Spleen (tissue), 11 donors: ENCODE measurements at regions not wholly inside any gene's neighbourhood (a gene's known extent, or its start where the extent isn't known, plus 50 kb on each side); places are given as distances from the start of the nearest gene placed in this dataset.
A peak's percentile ranks its signal among the peaks of the same experiment; 100 is the strongest.

Experiments used
- DNase-seq: peaks from one replicate; pipeline ENCODE4 v3.0.0-alpha.2; 2020
- H3K27ac ChIP-seq, 8 donors: fragments of 200-600 bp; sonication (generic) in 7 of 8; 1 replicate in 4 of 8; 2 replicates in 4 of 8; pipeline versions ENCODE4 v1.5.0 to v1.8.0; 2016 to 2021; ENCODE audit warnings: inconsistent platforms in 4 of 8, mild to moderate bottlenecking in 4 of 8, moderate library complexity in 1 of 8
- H3K27me3 ChIP-seq, 7 donors: fragments of 200-600 bp; sonication (generic) in 6 of 7; replicated peaks in 1 of 7; 1 replicate in 4 of 7; 2 replicates in 3 of 7; pipeline versions ENCODE4 v1.5.0 to v1.8.0; 2016 to 2021; ENCODE audit warnings: inconsistent platforms in 3 of 7, mild to moderate bottlenecking in 1 of 7
- H3K36me3 ChIP-seq, 6 donors: fragments of 200-600 bp; sonication (generic) in 5 of 6; 1 replicate in 4 of 6; 2 replicates in 2 of 6; pipeline versions ENCODE4 v1.5.0 to v1.8.0; 2016 to 2021; ENCODE audit warnings: inconsistent platforms in 2 of 6
- H3K4me1 ChIP-seq, 6 donors: fragments of 200-600 bp; sonication (generic) in 5 of 6; 1 replicate in 3 of 6; 2 replicates in 3 of 6; pipeline versions ENCODE4 v1.5.0 to v1.8.0; 2016 to 2021; ENCODE audit warnings: inconsistent platforms in 3 of 6
- H3K4me3 ChIP-seq, 8 donors: fragments of 200-600 bp; sonication (generic) in 7 of 8; 1 replicate in 4 of 8; 2 replicates in 4 of 8; pipeline versions ENCODE4 v1.5.0 to v1.8.0; 2016 to 2021; ENCODE audit warnings: inconsistent platforms in 4 of 8, mild to moderate bottlenecking in 4 of 8, moderate library complexity in 2 of 8
- H3K9me3 ChIP-seq, 8 donors: fragments of 200-600 bp; sonication (generic) in 7 of 8; 1 replicate in 4 of 8; 2 replicates in 4 of 8; pipeline versions ENCODE4 v1.5.0 to v1.8.0; 2016 to 2021; ENCODE audit warnings: inconsistent platforms in 4 of 8
- CTCF ChIP-seq, 11 experiments: fragments of 200-600 bp in 7 of 11; fragments of 450-650 bp in 4 of 11; sonication (generic) in 4 of 11; IDR thresholded peaks in 8 of 11; conservative IDR thresholded peaks in 3 of 11; 1 replicate in 7 of 11; 2 replicates in 4 of 11; pipeline versions ENCODE4 v1.4.0 to v1.8.0; 2016 to 2021; ENCODE audit warnings: antibody characterized with exemption in 11 of 11, inconsistent platforms in 4 of 11, mild to moderate bottlenecking in 1 of 11
- POLR2A ChIP-seq, 3 donors: fragments of 450-650 bp; IDR thresholded peaks; one replicate each; pipeline ENCODE4 v1.5.1; 2017; ENCODE audit warnings: antibody characterized with exemption in 3 of 3, mild to moderate bottlenecking in 1 of 3
- POLR2AphosphoS5 ChIP-seq, 3 donors: sonication (generic); formaldehyde crosslinking; IDR thresholded peaks; one replicate each; pipeline ENCODE4 v1.5.1; 2017; ENCODE audit warnings: antibody characterized with exemption in 3 of 3
- WGBS, 5 donors: extraction: QIAGEN DNeasy Blood & Tissue Kit in 3 of 5; methylation state at CpG; one replicate each; pipeline versions ENCODE4 v1.1.5 to v1.1.7; 2013 to 2018; 5-methylcytosine and 5-hydroxymethylcytosine counted together
- intact Hi-C: fragments of 100-400 bp; cut with DNase I; formaldehyde crosslinking; loops from one replicate; pipeline ENCODE4 v1.15.0; 2023; ENCODE audit warnings: low total_unique reads
- donor health status: healthy with polysubstance abuse.
- donor health status: DM: no; HTN: no; CAD: no; lungs with moderate emphysema.
- donor health status: DM: no; HTN: no; CAD: no.
- donor health status: Bipolar disorder and iron deficiency.
- donor health status: healthy.
- donor health status: DM: no; HTN: no; CAD: no.
- donor health status: DM: yes; HTN: yes; CAD: no.

GRCh38 chr3:59212128-59212779 lies 162.4 kb upstream of the CFAP20DC start:
- Histone ChIP-seq H3K4me1 (peaks cover 0 to 7% (median 0%) of the 10 kb centered on the region in 6 donors), H3K4me3 (no peak overlapping the region), H3K27me3 (no peaks in the 10 kb centered on the region), H3K27ac (no peak overlapping the region), H3K9me3 (no peaks in the 10 kb centered on the region), H3K36me3 (no peaks in the 10 kb centered on the region)
- TF ChIP-seq CTCF (IDR thresholded peaks at IDR 0.05 in 8 of 11, conservative IDR thresholded peaks at IDR 0.05 in 3 of 11) (peak; percentile 56 to 86 (median 74)), POLR2A (IDR thresholded peaks at IDR 0.05) (no peak)
- DNase-seq, result no peak
- intact Hi-C loops, result loop anchor here (5.0 kb wide), 1 partner anchor 645 kb away; no protein-coding TSS in a partner anchor

- WGBS, 5 donors, result 34 to 46% (median 37%) methylated on average over 2 of the region's 2 CpGs
- H3K9me3 ChIP-seq, result no peaks in the 10 kb centered on the region
- intact Hi-C loops, result loop anchor here (5.0 kb wide), 1 partner anchor 647 kb away; no protein-coding TSS in a partner anchor
- peaks cover 0 to 7% (median 0%) of the 10 kb centered on the region in 6 donors for H3K4me1 ChIP-seq
- DNase-seq, result no peak
- H3K27me3 ChIP-seq, result no peaks in the 10 kb centered on the region
- no peak overlapping the region for H3K27ac ChIP-seq
- H3K36me3 ChIP-seq, result no peaks in the 10 kb centered on the region
- no peak overlapping the region for H3K4me3 ChIP-seq
- TF ChIP-seq POLR2A (IDR thresholded peaks at IDR 0.05), result no peak
- TF ChIP-seq CTCF (IDR thresholded peaks at IDR 0.05 in 8 of 11, conservative IDR thresholded peaks at IDR 0.05 in 3 of 11), result no peak
- no peak for TF ChIP-seq POLR2AphosphoS5 (IDR thresholded peaks at IDR 0.05)
Observed at GRCh38 chr3:59210260-59210659, 160.4 kb upstream of the CFAP20DC start.

- no peak overlapping the region for H3K27ac ChIP-seq
- no peak for DNase-seq
- H3K4me1 ChIP-seq, result no peaks in the 10 kb centered on the region
Observed at GRCh38 chr3:59192473-59192872, 142.6 kb upstream of the CFAP20DC start.

GRCh38 chr3:59191651-59192050 lies 141.8 kb upstream of the CFAP20DC start:
- no peaks in the 10 kb centered on the region for H3K4me1 ChIP-seq
- WGBS, 5 donors, result 75 to 85% (median 85%) methylated on average over 2 of the region's 2 CpGs
- H3K4me3 ChIP-seq, result no peak overlapping the region
- no peak for TF ChIP-seq CTCF (IDR thresholded peaks at IDR 0.05 in 8 of 11, conservative IDR thresholded peaks at IDR 0.05 in 3 of 11)
- no peak overlapping the region for H3K27ac ChIP-seq
- intact Hi-C loops, result no loop called here
- no peaks in the 10 kb centered on the region for H3K9me3 ChIP-seq
- no peaks in the 10 kb centered on the region for H3K27me3 ChIP-seq
- no peak for DNase-seq
- no peaks in the 10 kb centered on the region for H3K36me3 ChIP-seq

More at GRCh38 chr3:59192473-59192872, 142.6 kb upstream of the CFAP20DC start:
- TF ChIP-seq POLR2AphosphoS5 (IDR thresholded peaks at IDR 0.05) (no peak), CTCF (IDR thresholded peaks at IDR 0.05 in 8 of 11, conservative IDR thresholded peaks at IDR 0.05 in 3 of 11) (no peak), POLR2A (IDR thresholded peaks at IDR 0.05) (no peak)
- intact Hi-C loops, result no loop called here
- Histone ChIP-seq H3K36me3 (no peaks in the 10 kb centered on the region), H3K4me3 (no peak overlapping the region), H3K9me3 (no peaks in the 10 kb centered on the region), H3K27me3 (no peaks in the 10 kb centered on the region)
